NT2/D1 (cell line): ENCODE measurements at regions not wholly inside any gene's neighbourhood (a gene's known extent, or its start where the extent isn't known, plus 50 kb on each side); places are given as distances from the start of the nearest gene placed in this dataset.

Experiments
- DNase-seq: peaks from one replicate; pipeline ENCODE4 v3.0.0-alpha.2; 2011; ENCODE audit warnings: low read depth, low spot score
- H3K27me3 ChIP-seq: 2 replicates; pipeline ENCODE4 v1.6.0; 2011; ENCODE audit warnings: mild to moderate bottlenecking; ENCODE audit not compliant: insufficient read length, insufficient read depth
- H3K36me3 ChIP-seq: 2 replicates; pipeline ENCODE4 v1.6.1; 2011; ENCODE audit warnings: mild to moderate bottlenecking, low read length, mixed read lengths; ENCODE audit not compliant: insufficient read depth, insufficient read length
- H3K4me1 ChIP-seq: 2 replicates; pipeline ENCODE4 v1.5.1; 2011; ENCODE audit not compliant: insufficient read depth, insufficient read length
- H3K4me3 ChIP-seq: 2 replicates; pipeline ENCODE4 v1.5.1; 2011; ENCODE audit warnings: low read depth; ENCODE audit not compliant: insufficient read length
- H3K9ac ChIP-seq: 2 replicates; pipeline ENCODE4 v1.6.0; 2011; ENCODE audit warnings: low read depth; ENCODE audit not compliant: insufficient read length
- H3K9me3 ChIP-seq: 2 replicates; pipeline ENCODE4 v1.5.1; 2011; ENCODE audit warnings: mild to moderate bottlenecking, low read length; ENCODE audit not compliant: insufficient read depth
- SUZ12 ChIP-seq: IDR thresholded peaks from 2 replicates; pipeline ENCODE4 v1.6.1; 2011; ENCODE audit not compliant: insufficient read length, insufficient read depth; ENCODE audit errors: extremely low read depth
- YY1 ChIP-seq: IDR thresholded peaks from 2 replicates; pipeline ENCODE4 v1.6.1; 2011; ENCODE audit not compliant: insufficient read length, insufficient read depth
- ZNF274 ChIP-seq: IDR thresholded peaks from 2 replicates; pipeline ENCODE4 v1.6.1; 2011; ENCODE audit warnings: mild to moderate bottlenecking, low read depth, low read length

DNA sequence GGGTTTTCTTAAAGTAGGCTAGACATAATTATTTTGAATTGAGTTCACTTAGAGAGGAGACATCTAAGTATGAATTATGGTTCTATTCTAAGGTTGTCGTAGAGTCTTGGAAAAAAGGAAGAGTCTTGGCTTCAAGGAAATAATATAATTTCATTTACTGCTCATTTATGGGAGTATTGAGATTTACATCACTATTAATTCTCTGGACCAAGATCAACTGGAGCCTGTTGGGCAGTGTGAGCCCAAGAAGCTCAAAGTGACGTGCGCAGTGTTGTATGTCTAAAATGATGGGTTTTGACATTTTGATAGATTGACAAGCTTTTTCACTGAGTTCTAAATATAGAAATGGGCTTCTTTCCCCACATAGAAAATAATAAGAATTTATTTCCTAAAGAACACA, 154.7 kb downstream of the QPCT start:
- no peak for DNase-seq
- no peaks in the 10 kb centered on the region for H3K36me3 ChIP-seq
- no peaks in the 10 kb centered on the region for H3K4me1 ChIP-seq
- no peaks in the 10 kb centered on the region for H3K27me3 ChIP-seq
- no peak overlapping the region for H3K4me3 ChIP-seq
- TF ChIP-seq SUZ12 (no peak), ZNF274 (no peak), YY1 (no peak)
- H3K9me3 ChIP-seq, result no peaks in the 10 kb centered on the region
- H3K9ac ChIP-seq, result no peak overlapping the region

DNA sequence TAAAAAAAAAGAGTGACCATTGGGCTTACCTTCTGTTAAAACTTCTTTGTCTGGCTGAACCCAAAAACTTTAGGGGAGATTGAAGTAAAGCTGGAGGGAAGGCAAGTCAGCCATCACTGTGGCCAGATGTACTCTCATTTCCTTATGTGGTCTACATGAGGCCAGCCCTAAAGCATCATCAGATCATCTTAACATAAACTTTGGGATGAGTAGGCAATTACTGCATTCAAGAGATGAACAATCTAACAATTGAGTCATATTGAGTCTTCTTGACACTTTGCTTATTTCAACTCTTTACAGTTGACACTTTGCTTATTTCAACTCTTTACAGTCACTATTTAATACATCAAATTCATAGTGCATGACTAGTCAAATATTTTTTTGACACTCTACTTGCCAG, 155.6 kb downstream of the QPCT start:
- H3K4me1 ChIP-seq, result no peaks in the 10 kb centered on the region
- DNase-seq, result no peak
- TF ChIP-seq SUZ12 (no peak), YY1 (no peak), ZNF274 (no peak)
- no peaks in the 10 kb centered on the region for H3K27me3 ChIP-seq
- H3K4me3 ChIP-seq, result no peak overlapping the region
- no peaks in the 10 kb centered on the region for H3K9me3 ChIP-seq
- H3K36me3 ChIP-seq, result no peaks in the 10 kb centered on the region
- H3K9ac ChIP-seq, result no peak overlapping the region

DNA sequence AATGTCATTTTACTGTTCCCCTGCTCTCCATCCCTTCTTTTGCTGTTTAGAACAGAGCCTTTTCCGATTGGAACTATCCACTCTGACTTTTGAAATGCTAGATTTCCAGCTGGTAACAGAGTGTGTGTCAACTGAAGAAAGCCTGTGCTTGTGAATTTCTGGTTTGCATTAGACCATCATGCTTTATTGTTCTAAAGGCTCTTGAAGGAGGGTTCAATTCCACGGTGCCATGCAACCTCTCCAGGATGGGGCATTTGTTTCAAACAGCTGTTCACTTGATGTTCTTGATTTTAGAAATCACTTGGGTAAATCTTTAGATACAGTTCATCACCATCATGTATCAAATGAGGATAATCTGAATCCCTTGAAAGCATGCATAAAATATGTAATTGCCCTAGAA, 156.7 kb downstream of the QPCT start:
- H3K4me1 ChIP-seq, result no peaks in the 10 kb centered on the region
- TF ChIP-seq SUZ12, result no peak
- no peak for TF ChIP-seq ZNF274
- TF ChIP-seq YY1, result no peak
- DNase-seq, result no peak

DNA sequence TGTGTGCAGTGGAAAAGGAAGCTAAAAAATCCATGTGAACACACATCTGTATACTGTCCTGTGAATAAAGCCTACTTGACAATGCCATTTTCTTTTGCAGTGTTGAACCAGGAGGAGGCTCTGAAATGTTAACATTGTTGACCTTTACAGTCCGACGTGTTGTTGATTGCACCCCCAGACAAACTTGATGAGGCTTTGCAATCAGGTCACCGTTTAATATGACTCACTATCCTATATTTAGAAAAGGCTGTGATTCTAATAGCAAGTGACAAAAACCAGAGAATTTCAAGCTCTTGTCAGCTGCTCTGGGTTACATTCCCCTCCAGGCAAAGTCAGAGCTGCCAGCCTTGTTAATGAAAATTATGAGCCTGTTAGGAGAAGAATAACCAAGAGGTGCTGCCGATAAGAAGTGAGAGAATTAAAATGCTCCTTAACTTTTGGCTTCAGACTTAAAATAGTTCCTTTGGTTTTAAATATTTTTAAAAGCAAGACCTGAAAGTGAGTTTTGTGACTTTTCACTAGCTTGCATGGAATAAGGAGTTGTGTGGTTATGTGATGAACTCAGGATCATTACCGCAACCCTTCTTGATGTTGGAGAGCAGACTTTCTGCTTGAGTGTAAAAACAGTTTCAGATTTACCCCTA, 162.1 kb downstream of the QPCT start:
- H3K9ac ChIP-seq, result no peak overlapping the region
- no peaks in the 10 kb centered on the region for H3K4me1 ChIP-seq
- no peaks in the 10 kb centered on the region for H3K9me3 ChIP-seq
- H3K4me3 ChIP-seq, result no peak overlapping the region
- DNase-seq, result no peak
- TF ChIP-seq ZNF274 (no peak), SUZ12 (no peak), YY1 (no peak)
- H3K36me3 ChIP-seq, result no peaks in the 10 kb centered on the region
- no peaks in the 10 kb centered on the region for H3K27me3 ChIP-seq

More for the DNA sequence above, 156.7 kb downstream of the QPCT start:
- Histone ChIP-seq H3K9ac (no peak overlapping the region), H3K4me3 (no peak overlapping the region), H3K27me3 (no peaks in the 10 kb centered on the region), H3K36me3 (no peaks in the 10 kb centered on the region), H3K9me3 (no peaks in the 10 kb centered on the region)

DNA sequence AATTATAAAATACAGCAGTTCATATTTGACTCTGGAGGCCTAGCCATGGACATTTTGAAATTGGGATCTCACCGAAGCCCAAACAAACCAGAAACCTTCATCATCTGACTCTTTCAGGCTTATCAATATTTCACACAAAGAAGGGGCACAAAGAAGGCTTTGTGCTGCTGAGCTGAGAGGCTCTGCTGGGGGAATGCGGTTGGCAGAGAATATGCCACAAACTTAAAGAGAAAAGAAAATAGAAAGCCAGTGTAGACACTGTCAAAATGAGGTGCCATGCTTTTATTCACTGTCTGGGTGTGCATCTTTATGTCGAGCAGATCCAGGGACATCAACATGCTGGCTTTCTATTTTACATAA, 162.6 kb downstream of the QPCT start:
- TF ChIP-seq SUZ12, result no peak
- TF ChIP-seq YY1, result no peak
- Histone ChIP-seq H3K27me3 (no peaks in the 10 kb centered on the region), H3K9ac (no peak overlapping the region), H3K9me3 (no peaks in the 10 kb centered on the region), H3K4me1 (no peaks in the 10 kb centered on the region), H3K36me3 (no peaks in the 10 kb centered on the region), H3K4me3 (no peak overlapping the region)
- DNase-seq, result no peak

DNA sequence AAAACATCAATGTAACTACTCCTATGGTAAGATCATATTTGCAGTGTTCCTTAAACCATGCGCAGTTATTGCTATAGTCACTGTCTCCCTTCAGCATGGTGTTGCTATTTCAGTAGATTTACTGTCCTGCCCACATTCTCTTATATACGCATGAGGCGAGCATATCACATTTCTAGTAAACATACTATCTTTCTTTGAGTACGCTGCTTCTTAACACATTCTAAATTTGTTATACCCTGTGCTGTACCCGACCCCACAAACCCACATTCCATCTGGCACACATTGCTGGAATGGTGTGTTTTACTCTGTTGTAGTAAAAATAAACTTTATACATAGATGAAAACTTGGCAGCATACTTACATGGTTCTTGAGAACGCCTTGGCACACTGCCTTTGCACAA, 163.3 kb downstream of the QPCT start:
- no peak overlapping the region for H3K4me3 ChIP-seq
- H3K9ac ChIP-seq, result no peak overlapping the region
- DNase-seq, result no peak
- no peaks in the 10 kb centered on the region for H3K36me3 ChIP-seq
- no peaks in the 10 kb centered on the region for H3K9me3 ChIP-seq
- TF ChIP-seq YY1 (no peak), ZNF274 (no peak), SUZ12 (no peak)
- no peaks in the 10 kb centered on the region for H3K4me1 ChIP-seq
- H3K27me3 ChIP-seq, result no peaks in the 10 kb centered on the region

DNA sequence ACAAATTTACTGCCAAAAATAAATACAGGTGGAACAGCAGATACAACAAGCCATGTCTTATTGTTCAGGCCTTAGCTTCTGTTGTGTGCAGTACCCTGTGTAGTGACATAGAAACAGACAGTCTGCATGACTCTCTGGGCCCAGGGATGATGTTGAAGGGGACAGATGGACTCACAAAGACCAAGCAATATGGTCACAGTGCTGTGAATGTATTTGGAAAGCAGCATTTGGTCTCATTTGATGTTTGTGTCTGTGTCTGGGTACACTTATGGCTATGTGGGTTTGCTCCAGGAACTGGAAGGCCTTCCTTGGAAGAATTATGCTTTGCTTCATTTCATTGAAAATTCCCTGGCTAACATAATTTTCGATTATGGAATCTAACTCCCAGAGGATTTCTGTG, 158.5 kb downstream of the CDC42EP3 start:
- no peaks in the 10 kb centered on the region for H3K4me1 ChIP-seq
- TF ChIP-seq SUZ12, result no peak
- no peak for TF ChIP-seq YY1
- no peak for TF ChIP-seq ZNF274
- DNase-seq, result no peak
- no peak overlapping the region for H3K9ac ChIP-seq
- no peak overlapping the region for H3K4me3 ChIP-seq
- H3K36me3 ChIP-seq, result no peaks in the 10 kb centered on the region
- H3K27me3 ChIP-seq, result no peaks in the 10 kb centered on the region
- H3K9me3 ChIP-seq, result no peaks in the 10 kb centered on the region
